WTC11 (cell line): ENCODE measurements at regions not wholly inside any gene's neighbourhood (a gene's known extent, or its start where the extent isn't known, plus 50 kb on each side); places are given as distances from the start of the nearest gene placed in this dataset.

ENCODE experiments used
- ATAC-seq: fragments of 200-7000 bp; cut with Tn5 transposase; 2 replicates; pipeline ENCODE4 v1.10.0; 2021; ENCODE audit warnings: mild to moderate bottlenecking, moderate library complexity
- CTCF ChIA-PET: fragments of 300-600 bp; sonication (Branson Sonifier 250); formaldehyde crosslinking; loops from one replicate; lab custom pipeline; 2021; ENCODE audit warnings: antibody characterized with exemption; lab: Charles Lee
- POLR2A ChIA-PET: fragments of 350-600 bp; sonication (Branson Sonifier 250); formaldehyde crosslinking; loops from one replicate; lab custom pipeline; 2021; ENCODE audit warnings: antibody characterized with exemption; lab: Charles Lee
- DNase-seq: peaks from one replicate; pipeline ENCODE4 v3.0.0; 2021; ENCODE audit warnings: low spot score
- H3K27ac Mint-ChIP-seq: 2 replicates; pipeline ENCODE4 v1.8.0; 2021; ENCODE audit warnings: mixed read lengths
- H3K27me3 Mint-ChIP-seq: 2 replicates; pipeline ENCODE4 v1.8.0; 2021; ENCODE audit warnings: low read depth, mild to moderate bottlenecking, moderate library complexity, mixed read lengths
- H3K36me3 Mint-ChIP-seq: 2 replicates; pipeline ENCODE4 v1.8.0; 2021; ENCODE audit warnings: mixed read lengths
- H3K4me1 Mint-ChIP-seq: 2 replicates; pipeline ENCODE4 v1.8.0; 2022; ENCODE audit warnings: mixed read lengths
- H3K4me3 Mint-ChIP-seq: 2 replicates; pipeline ENCODE4 v1.8.0; 2021; ENCODE audit warnings: mild to moderate bottlenecking, moderate library complexity, mixed read lengths
- H3K9me3 Mint-ChIP-seq: 2 replicates; pipeline ENCODE4 v1.8.0; 2021; ENCODE audit warnings: mixed read lengths
- ATF1 ChIP-seq: sonication (generic); formaldehyde crosslinking; IDR thresholded peaks from 2 replicates; pipeline ENCODE4 v1.8.1; 2023; ENCODE audit warnings: mild to moderate bottlenecking, moderate library complexity, missing genetic modification reagents
- CBFB ChIP-seq: sonication (generic); formaldehyde crosslinking; IDR thresholded peaks from 2 replicates; pipeline ENCODE4 v1.8.1; 2022; ENCODE audit warnings: mild to moderate bottlenecking, low read depth, missing genetic modification reagents
- NFE2L1 ChIP-seq: sonication (generic); formaldehyde crosslinking; IDR thresholded peaks from 2 replicates; pipeline ENCODE4 v1.8.1; 2023; ENCODE audit warnings: missing genetic modification reagents
- SMAD3 ChIP-seq: sonication (generic); formaldehyde crosslinking; IDR thresholded peaks from 2 replicates; pipeline ENCODE4 v1.8.0; 2022; ENCODE audit warnings: missing genetic modification reagents, mild to moderate bottlenecking, borderline replicate concordance
- SOX15 ChIP-seq: fragments of 250-450 bp; sonication (Bioruptor Pico); IDR thresholded peaks from 2 replicates; pipeline ENCODE4 v1.9.0; 2021; ENCODE audit warnings: mild to moderate bottlenecking
- TCF7 ChIP-seq: sonication (generic); formaldehyde crosslinking; IDR thresholded peaks from 2 replicates; pipeline ENCODE4 v1.8.0; 2022; ENCODE audit warnings: mild to moderate bottlenecking, low read depth, missing genetic modification reagents, moderate library complexity
- ZNF138 ChIP-seq: sonication (generic); formaldehyde crosslinking; conservative IDR thresholded peaks from 2 replicates; pipeline ENCODE4 v1.8.1; 2022; ENCODE audit warnings: mild to moderate bottlenecking, moderate library complexity, missing genetic modification reagents
- ZNF317 ChIP-seq: sonication (generic); formaldehyde crosslinking; IDR thresholded peaks from 2 replicates; pipeline ENCODE4 v1.8.1; 2023; ENCODE audit warnings: low read depth, mild to moderate bottlenecking, moderate library complexity, missing genetic modification reagents, borderline replicate concordance
- ZNF423 ChIP-seq: fragments of 250-450 bp; sonication (Bioruptor Pico); IDR thresholded peaks from 2 replicates; pipeline ENCODE4 v2.1.2; 2022; ENCODE audit warnings: mild to moderate bottlenecking, moderate library complexity
- ZNF671 ChIP-seq: fragments of 250-450 bp; sonication (Bioruptor Pico); IDR thresholded peaks from 2 replicates; pipeline ENCODE4 v1.8.0; 2021; ENCODE audit warnings: mild to moderate bottlenecking
- TF ChIP-seq, protein P1 (sequence below): fragments of 250-450 bp; sonication (Bioruptor Pico); conservative IDR thresholded peaks from 2 replicates; pipeline ENCODE4 v1.9.0; 2021; ENCODE audit warnings: mild to moderate bottlenecking
- TF ChIP-seq, protein P2 (sequence below): sonication (generic); formaldehyde crosslinking; IDR thresholded peaks from 2 replicates; pipeline ENCODE4 v1.8.1; 2023; ENCODE audit warnings: mild to moderate bottlenecking, missing genetic modification reagents
- TF ChIP-seq, protein P3 (sequence below): sonication (generic); formaldehyde crosslinking; conservative IDR thresholded peaks from 2 replicates; pipeline ENCODE4 v1.8.1; 2022; ENCODE audit warnings: mild to moderate bottlenecking, missing genetic modification reagents
- TF ChIP-seq, protein P4 (sequence below): fragments of 250-450 bp; sonication (Bioruptor Pico); IDR thresholded peaks from 2 replicates; pipeline ENCODE4 v2.1.2; 2022; ENCODE audit warnings: mild to moderate bottlenecking, moderate library complexity
- TF ChIP-seq, protein P5 (sequence below): sonication (generic); formaldehyde crosslinking; IDR thresholded peaks from 2 replicates; pipeline ENCODE4 v1.8.0; 2023; ENCODE audit warnings: missing genetic modification reagents
- TF ChIP-seq, protein P6 (sequence below): sonication (generic); formaldehyde crosslinking; IDR thresholded peaks from 2 replicates; pipeline ENCODE4 v1.8.1; 2022; ENCODE audit warnings: mild to moderate bottlenecking, missing genetic modification reagents, moderate library complexity, borderline replicate concordance
- TF ChIP-seq, protein P7 (sequence below): sonication (generic); formaldehyde crosslinking; IDR thresholded peaks from 2 replicates; pipeline ENCODE4 v1.8.0; 2022; ENCODE audit warnings: mild to moderate bottlenecking, missing genetic modification reagents
- TF ChIP-seq, protein P8 (sequence below): sonication (generic); formaldehyde crosslinking; IDR thresholded peaks from 2 replicates; pipeline ENCODE4 v1.8.0; 2022; ENCODE audit warnings: mild to moderate bottlenecking, missing genetic modification reagents

DNA sequence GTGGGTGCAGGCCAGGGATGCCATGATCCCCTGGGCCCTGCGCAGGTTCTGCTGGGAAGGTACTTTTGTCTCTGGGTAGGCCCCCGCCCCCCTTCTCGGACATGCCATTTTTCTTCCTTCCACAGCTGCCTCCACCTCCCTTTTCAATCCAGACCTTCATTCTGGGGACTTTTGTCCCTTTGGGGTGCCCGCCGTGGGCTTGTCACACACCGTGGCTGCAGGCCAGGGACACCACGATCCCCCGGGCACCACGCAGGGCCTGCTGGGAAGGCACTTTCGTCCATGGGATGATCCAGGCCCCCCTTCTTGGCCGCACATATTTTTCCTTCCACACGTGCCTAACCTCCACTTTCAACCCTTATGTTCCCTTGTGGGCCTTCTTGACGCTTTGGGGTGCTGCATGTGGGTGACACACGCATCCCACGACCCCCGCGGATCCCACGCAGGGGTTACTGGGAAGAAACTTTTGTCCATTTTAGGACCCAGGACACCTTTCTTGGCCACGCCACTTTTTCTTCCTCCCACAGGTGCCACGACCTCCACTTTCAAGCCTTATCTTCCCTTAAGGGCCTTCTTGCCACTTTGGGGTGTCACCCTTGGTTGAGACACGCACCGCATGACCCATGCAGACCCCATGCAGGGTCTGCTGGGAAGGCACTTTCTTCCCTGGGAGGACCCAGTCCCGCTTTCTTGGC lies 272.5 kb downstream of the ALG10 start:
- no peak overlapping the region for H3K4me3 Mint-ChIP-seq
- H3K27ac Mint-ChIP-seq, result no peak overlapping the region
- H3K36me3 Mint-ChIP-seq, result peaks cover 99% of the 10 kb centered on the region
- CTCF ChIA-PET, result no interaction called here
- H3K9me3 Mint-ChIP-seq, result peaks cover 75% of the 10 kb centered on the region
- ATAC-seq (no peak), DNase-seq (peak; percentile 6)
- TF ChIP-seq ZNF317 (CRISPR knock-in tag) (no peak), ATF1 (CRISPR knock-in tag) (no peak), SOX15 (no peak), ZNF423 (CRISPR knock-in tag) (no peak), SMAD3 (CRISPR knock-in tag) (no peak)
- TF ChIP-seq, protein P1, sequence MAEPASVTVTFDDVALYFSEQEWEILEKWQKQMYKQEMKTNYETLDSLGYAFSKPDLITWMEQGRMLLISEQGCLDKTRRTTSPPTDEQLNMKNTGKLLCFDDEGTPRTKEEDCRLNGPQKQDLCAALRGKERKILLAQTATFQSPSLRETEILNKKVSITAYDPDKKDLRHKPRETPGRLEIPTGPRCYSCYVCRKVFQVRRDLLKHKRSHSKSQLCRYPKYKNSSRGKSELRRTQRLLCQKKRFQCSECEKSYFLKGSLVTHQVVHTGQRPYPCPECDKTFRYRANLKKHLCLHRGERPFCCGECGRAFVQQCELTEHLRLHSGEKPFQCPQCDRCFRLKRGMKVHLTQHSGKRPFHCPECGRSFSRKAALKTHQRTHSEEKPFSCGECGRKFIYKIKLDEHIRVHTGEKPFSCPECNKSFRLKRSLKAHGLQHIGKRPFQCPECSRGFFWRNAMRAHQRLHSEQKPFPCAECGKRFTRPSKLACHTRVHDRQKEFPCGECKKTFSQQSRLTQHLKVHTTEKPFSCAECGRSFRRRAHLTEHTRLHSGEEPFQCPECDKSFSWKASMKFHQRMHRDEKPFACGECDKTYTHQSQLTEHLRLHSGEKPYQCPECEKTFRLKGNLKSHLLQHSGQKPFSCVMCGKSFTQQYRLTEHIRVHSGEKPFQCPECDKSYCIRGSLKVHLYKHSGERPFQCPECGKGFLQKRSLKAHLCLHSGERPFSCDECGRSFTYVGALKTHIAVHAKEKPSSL (CRISPR knock-in tag), result no peak
- TF ChIP-seq, protein P2, sequence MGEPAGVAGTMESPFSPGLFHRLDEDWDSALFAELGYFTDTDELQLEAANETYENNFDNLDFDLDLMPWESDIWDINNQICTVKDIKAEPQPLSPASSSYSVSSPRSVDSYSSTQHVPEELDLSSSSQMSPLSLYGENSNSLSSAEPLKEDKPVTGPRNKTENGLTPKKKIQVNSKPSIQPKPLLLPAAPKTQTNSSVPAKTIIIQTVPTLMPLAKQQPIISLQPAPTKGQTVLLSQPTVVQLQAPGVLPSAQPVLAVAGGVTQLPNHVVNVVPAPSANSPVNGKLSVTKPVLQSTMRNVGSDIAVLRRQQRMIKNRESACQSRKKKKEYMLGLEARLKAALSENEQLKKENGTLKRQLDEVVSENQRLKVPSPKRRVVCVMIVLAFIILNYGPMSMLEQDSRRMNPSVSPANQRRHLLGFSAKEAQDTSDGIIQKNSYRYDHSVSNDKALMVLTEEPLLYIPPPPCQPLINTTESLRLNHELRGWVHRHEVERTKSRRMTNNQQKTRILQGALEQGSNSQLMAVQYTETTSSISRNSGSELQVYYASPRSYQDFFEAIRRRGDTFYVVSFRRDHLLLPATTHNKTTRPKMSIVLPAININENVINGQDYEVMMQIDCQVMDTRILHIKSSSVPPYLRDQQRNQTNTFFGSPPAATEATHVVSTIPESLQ (CRISPR knock-in tag), result no peak
- TF ChIP-seq, protein P3, sequence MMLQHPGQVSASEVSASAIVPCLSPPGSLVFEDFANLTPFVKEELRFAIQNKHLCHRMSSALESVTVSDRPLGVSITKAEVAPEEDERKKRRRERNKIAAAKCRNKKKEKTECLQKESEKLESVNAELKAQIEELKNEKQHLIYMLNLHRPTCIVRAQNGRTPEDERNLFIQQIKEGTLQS (CRISPR knock-in tag), result no peak
- no peaks in the 10 kb centered on the region for H3K4me1 Mint-ChIP-seq
- H3K27me3 Mint-ChIP-seq, result peaks cover 35% of the 10 kb centered on the region
- POLR2A ChIA-PET, result no interaction called here

DNA sequence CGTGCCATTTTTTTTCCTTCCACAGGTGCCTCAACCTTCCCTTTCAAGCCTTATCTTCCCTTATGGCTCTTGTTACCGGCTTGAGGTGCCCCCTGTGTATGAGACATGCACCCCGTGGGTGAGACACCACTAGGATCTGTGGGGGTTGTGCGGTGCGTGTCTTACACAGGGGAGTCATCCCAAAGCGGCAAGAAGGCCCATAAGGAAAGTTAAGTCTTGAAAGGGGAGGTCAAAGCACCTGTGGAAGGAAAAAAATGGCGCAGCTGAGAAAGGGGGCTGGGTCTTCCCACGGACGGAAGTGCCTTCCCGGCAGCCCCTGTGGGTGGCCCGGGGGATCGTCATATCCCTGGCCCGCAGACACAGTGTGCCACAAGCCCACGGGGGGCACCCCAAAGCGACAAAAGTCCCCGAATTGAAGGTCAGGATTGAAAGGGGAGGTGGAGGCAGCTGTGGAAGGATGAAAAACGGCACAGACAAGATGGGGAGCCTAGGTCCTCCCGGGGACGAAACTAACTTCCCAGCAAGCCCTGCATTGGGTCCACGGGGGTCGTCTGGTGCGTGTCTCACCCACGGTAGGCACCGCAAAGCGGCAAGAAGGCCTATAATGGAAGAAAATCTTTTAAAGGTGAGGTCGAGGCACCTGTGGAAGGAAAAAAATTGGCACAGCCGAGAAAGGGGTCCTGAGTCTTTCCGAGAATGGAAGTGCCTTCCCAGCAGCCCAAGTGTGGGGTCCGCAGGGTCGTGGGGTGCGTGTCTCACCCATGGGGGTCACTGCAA lies 273.3 kb downstream of the ALG10 start:
- no peaks in the 10 kb centered on the region for H3K4me1 Mint-ChIP-seq
- CTCF ChIA-PET, result no interaction called here
- ATAC-seq, result no peak
- peak; percentile 1 for DNase-seq
- no peak overlapping the region for H3K27ac Mint-ChIP-seq
- POLR2A ChIA-PET, result no interaction called here
- no peak for TF ChIP-seq TCF7 (CRISPR knock-in tag)
- H3K9me3 Mint-ChIP-seq, result peaks cover 75% of the 10 kb centered on the region
- H3K4me3 Mint-ChIP-seq, result no peak overlapping the region
- H3K27me3 Mint-ChIP-seq, result peaks cover 41% of the 10 kb centered on the region
- peaks cover 99% of the 10 kb centered on the region for H3K36me3 Mint-ChIP-seq

DNA sequence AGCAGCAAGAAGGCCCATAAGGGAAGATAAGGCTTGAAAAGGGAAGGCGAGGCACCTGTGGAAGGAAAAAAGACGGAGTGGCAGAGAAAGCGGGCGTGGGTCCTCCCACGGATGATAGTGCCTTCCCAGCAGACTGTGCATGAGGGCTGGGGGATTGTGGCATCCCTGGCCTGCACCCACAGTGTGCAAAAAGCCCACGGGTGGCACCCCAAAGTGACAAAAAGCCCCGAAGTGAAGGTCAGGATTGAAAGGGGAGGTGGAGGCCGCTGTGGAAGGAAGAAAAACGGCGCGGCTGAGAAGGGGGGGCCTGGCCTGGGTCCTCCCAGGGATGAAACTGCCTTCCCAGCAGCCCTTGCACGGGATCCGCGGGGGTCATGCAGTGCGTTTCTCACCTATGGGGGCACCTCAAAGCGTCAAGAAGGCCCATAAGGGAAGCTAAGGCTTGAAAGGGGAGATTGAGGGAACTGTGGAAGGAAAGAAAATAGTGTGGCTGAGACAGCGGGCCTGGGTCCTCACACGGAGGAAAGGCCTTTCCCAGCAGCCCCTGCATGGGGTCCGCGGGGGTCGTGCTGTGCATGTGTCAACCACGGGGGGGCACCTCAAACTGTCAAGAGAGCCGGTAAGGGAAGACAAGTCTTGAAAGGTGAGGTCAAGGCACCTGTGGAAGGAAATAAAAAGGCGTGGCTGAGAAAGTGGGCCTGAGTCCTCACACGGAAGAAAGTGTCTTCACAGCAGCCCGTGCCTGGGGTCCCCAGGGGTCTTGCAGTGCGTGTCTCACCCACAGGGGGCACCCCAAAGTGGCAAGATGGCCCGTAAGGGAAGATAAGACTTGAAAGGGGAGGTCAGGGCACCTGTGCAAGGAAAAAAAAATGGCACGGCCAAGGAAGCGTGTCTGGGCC lies 274.1 kb downstream of the ALG10 start:
- ATAC-seq, result no peak
- CTCF ChIA-PET, result no interaction called here
- Mint-ChIP-seq H3K27ac (no peak overlapping the region), H3K9me3 (peaks cover 82% of the 10 kb centered on the region), H3K27me3 (peaks cover 42% of the 10 kb centered on the region), H3K4me3 (no peak overlapping the region), H3K4me1 (no peaks in the 10 kb centered on the region), H3K36me3 (peaks cover 99% of the 10 kb centered on the region)
- DNase-seq, result peak; percentile 1
- POLR2A ChIA-PET, result no interaction called here
- no peak for TF ChIP-seq ZNF423 (CRISPR knock-in tag)
- TF ChIP-seq, protein P4, sequence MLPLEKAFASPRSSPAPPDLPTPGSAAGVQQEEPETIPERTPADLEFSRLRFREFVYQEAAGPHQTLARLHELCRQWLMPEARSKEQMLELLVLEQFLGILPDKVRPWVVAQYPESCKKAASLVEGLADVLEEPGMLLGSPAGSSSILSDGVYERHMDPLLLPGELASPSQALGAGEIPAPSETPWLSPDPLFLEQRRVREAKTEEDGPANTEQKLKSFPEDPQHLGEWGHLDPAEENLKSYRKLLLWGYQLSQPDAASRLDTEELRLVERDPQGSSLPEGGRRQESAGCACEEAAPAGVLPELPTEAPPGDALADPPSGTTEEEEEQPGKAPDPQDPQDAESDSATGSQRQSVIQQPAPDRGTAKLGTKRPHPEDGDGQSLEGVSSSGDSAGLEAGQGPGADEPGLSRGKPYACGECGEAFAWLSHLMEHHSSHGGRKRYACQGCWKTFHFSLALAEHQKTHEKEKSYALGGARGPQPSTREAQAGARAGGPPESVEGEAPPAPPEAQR (CRISPR knock-in tag), result no peak
- no peak for TF ChIP-seq CBFB (CRISPR knock-in tag)
- TF ChIP-seq, protein P5, sequence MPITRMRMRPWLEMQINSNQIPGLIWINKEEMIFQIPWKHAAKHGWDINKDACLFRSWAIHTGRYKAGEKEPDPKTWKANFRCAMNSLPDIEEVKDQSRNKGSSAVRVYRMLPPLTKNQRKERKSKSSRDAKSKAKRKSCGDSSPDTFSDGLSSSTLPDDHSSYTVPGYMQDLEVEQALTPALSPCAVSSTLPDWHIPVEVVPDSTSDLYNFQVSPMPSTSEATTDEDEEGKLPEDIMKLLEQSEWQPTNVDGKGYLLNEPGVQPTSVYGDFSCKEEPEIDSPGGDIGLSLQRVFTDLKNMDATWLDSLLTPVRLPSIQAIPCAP, result no peak
- TF ChIP-seq, protein P6, sequence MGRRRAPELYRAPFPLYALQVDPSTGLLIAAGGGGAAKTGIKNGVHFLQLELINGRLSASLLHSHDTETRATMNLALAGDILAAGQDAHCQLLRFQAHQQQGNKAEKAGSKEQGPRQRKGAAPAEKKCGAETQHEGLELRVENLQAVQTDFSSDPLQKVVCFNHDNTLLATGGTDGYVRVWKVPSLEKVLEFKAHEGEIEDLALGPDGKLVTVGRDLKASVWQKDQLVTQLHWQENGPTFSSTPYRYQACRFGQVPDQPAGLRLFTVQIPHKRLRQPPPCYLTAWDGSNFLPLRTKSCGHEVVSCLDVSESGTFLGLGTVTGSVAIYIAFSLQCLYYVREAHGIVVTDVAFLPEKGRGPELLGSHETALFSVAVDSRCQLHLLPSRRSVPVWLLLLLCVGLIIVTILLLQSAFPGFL (CRISPR knock-in tag), result no peak
- no peak for TF ChIP-seq NFE2L1
- TF ChIP-seq ZNF671 (CRISPR knock-in tag), result no peak
- TF ChIP-seq ZNF138 (CRISPR knock-in tag), result no peak
- TF ChIP-seq, protein P7, sequence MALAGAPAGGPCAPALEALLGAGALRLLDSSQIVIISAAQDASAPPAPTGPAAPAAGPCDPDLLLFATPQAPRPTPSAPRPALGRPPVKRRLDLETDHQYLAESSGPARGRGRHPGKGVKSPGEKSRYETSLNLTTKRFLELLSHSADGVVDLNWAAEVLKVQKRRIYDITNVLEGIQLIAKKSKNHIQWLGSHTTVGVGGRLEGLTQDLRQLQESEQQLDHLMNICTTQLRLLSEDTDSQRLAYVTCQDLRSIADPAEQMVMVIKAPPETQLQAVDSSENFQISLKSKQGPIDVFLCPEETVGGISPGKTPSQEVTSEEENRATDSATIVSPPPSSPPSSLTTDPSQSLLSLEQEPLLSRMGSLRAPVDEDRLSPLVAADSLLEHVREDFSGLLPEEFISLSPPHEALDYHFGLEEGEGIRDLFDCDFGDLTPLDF (CRISPR knock-in tag), result no peak
- TF ChIP-seq, protein P8, sequence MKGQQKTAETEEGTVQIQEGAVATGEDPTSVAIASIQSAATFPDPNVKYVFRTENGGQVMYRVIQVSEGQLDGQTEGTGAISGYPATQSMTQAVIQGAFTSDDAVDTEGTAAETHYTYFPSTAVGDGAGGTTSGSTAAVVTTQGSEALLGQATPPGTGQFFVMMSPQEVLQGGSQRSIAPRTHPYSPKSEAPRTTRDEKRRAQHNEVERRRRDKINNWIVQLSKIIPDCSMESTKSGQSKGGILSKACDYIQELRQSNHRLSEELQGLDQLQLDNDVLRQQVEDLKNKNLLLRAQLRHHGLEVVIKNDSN (CRISPR knock-in tag), result no peak
